PC-9 (cell line): ENCODE measurements at regions not wholly inside any gene's neighbourhood (a gene's known extent, or its start where the extent isn't known, plus 50 kb on each side); places are given as distances from the start of the nearest gene placed in this dataset.

Experiments used
- EZH2 ChIP-seq: fragments of 200-600 bp; sonication (generic); IDR thresholded peaks from 2 replicates; pipeline ENCODE4 v1.8.0; 2017; ENCODE audit warnings: antibody characterized with exemption, low read depth
- TF ChIP-seq, protein P1 (sequence below): fragments of 200-600 bp; sonication (generic); conservative IDR thresholded peaks from 2 replicates; pipeline ENCODE4 v1.6.1; 2017; ENCODE audit warnings: mixed run types, antibody characterized with exemption, mild to moderate bottlenecking, moderate library complexity

DNA sequence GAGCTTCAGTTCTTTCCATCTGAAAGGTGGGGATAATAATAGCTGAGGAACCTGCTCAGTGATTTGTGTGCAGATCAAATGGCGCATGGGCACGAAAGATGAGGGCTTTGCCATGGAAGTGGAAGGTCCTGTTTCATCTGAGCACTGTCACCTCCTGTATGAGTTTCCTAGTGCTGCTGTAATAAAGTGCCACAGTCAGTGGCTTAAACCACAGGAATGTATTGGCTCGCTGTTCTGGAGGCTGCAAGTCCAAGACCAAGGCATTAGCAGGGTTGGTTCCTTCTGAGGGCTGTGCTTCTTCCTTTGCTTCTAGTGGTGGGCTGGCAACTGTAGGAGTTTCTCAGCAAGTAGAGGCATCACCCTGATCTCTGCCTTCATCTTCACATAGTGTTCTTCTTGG lies 51.1 kb upstream of the RBM15 start:
- TF ChIP-seq EZH2, result no peak
- TF ChIP-seq, protein P1, sequence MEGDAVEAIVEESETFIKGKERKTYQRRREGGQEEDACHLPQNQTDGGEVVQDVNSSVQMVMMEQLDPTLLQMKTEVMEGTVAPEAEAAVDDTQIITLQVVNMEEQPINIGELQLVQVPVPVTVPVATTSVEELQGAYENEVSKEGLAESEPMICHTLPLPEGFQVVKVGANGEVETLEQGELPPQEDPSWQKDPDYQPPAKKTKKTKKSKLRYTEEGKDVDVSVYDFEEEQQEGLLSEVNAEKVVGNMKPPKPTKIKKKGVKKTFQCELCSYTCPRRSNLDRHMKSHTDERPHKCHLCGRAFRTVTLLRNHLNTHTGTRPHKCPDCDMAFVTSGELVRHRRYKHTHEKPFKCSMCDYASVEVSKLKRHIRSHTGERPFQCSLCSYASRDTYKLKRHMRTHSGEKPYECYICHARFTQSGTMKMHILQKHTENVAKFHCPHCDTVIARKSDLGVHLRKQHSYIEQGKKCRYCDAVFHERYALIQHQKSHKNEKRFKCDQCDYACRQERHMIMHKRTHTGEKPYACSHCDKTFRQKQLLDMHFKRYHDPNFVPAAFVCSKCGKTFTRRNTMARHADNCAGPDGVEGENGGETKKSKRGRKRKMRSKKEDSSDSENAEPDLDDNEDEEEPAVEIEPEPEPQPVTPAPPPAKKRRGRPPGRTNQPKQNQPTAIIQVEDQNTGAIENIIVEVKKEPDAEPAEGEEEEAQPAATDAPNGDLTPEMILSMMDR, result no peak
